C4-2B (cell line): ENCODE measurements at regions not wholly inside any gene's neighbourhood (a gene's known extent, or its start where the extent isn't known, plus 50 kb on each side); places are given as distances from the start of the nearest gene placed in this dataset.

Experiments used
- CTCF ChIP-seq: fragments of 450-650 bp; conservative IDR thresholded peaks from 2 replicates; pipeline ENCODE4 v1.5.1; 2017; ENCODE audit warnings: mild to moderate bottlenecking
- ZFX ChIP-seq: fragments of 450-650 bp; IDR thresholded peaks from 2 replicates; pipeline ENCODE4 v1.6.1; 2017

- no peak for TF ChIP-seq CTCF
- TF ChIP-seq ZFX = no peak
Observed at GRCh38 chr12:86551146-86551571, 295.0 kb upstream of the MGAT4C start.
